ENCODE measurements at regions not wholly inside any gene's neighbourhood (a gene's known extent, or its start where the extent isn't known, plus 50 kb on each side); places are given as distances from the start of the nearest gene placed in this dataset.

GRCh38 chr2:67516899-67517530, 119.9 kb downstream of the ETAA1 start:
- DNase-seq (ENCODE audit: low spot score): no peak

GRCh38 chr2:67522148-67522547, 125.0 kb downstream of the ETAA1 start:
- no peak for DNase-seq (ENCODE audit: low spot score)

- no peak for DNase-seq (ENCODE audit: low spot score)
These were observed 127.1 kb downstream of the ETAA1 start for GRCh38 chr2:67524213-67524612.

GRCh38 chr2:67524777-67525176, 127.6 kb downstream of the ETAA1 start:
- DNase-seq (ENCODE audit: low spot score): no peak

GRCh38 chr2:67526283-67526682, 129.2 kb downstream of the ETAA1 start:
- DNase-seq (ENCODE audit: low spot score): no peak

- DNase-seq (ENCODE audit: low spot score): no peak
These were observed 131.2 kb downstream of the ETAA1 start for GRCh38 chr2:67528320-67528719.

GRCh38 chr2:67532387-67532786, 135.3 kb downstream of the ETAA1 start:
- DNase-seq (ENCODE audit: low spot score): no peak

- no peak for DNase-seq (ENCODE audit: low spot score)
These were observed 137.6 kb downstream of the ETAA1 start for GRCh38 chr2:67534745-67535144.

GRCh38 chr2:67540962-67541361, 143.8 kb downstream of the ETAA1 start:
- DNase-seq (ENCODE audit: low spot score): no peak

- DNase-seq (ENCODE audit: low spot score): no peak
These were observed 147.2 kb downstream of the ETAA1 start for GRCh38 chr2:67544286-67544685.

GRCh38 chr2:67548317-67549201, 151.4 kb downstream of the ETAA1 start:
- no peak for DNase-seq (ENCODE audit: low spot score)

GRCh38 chr2:67559156-67559555, 162.0 kb downstream of the ETAA1 start:
- DNase-seq (ENCODE audit: low spot score): no peak

- no peak for DNase-seq (ENCODE audit: low spot score)
These were observed 163.8 kb downstream of the ETAA1 start for GRCh38 chr2:67560771-67561456.

GRCh38 chr2:67561457-67561965, 164.4 kb downstream of the ETAA1 start:
- peak; percentile 79 for DNase-seq (ENCODE audit: low spot score)

GRCh38 chr2:67564076-67564475, 166.9 kb downstream of the ETAA1 start:
- DNase-seq (ENCODE audit: low spot score): no peak

- DNase-seq (ENCODE audit: low spot score): no peak
These were observed 167.5 kb downstream of the ETAA1 start for GRCh38 chr2:67564626-67565025.

- DNase-seq (ENCODE audit: low spot score): no peak
These were observed 168.1 kb downstream of the ETAA1 start for GRCh38 chr2:67565262-67565661.

- DNase-seq (ENCODE audit: low spot score): no peak
These were observed 168.6 kb downstream of the ETAA1 start for GRCh38 chr2:67565761-67566160.

GRCh38 chr2:67566285-67566684, 169.2 kb downstream of the ETAA1 start:
- DNase-seq (ENCODE audit: low spot score): no peak

- no peak for DNase-seq (ENCODE audit: low spot score)
These were observed 170.0 kb downstream of the ETAA1 start for GRCh38 chr2:67566958-67567635.

- no peak for DNase-seq (ENCODE audit: low spot score)
These were observed 170.8 kb downstream of the ETAA1 start for GRCh38 chr2:67567886-67568285.

GRCh38 chr2:67570611-67571010, 173.5 kb downstream of the ETAA1 start:
- no peak for DNase-seq (ENCODE audit: low spot score)

All from kidney capillary endothelial cell (primary cell).